Type B pancreatic cell (in vitro differentiated cells): ENCODE measurements at regions not wholly inside any gene's neighbourhood (a gene's known extent, or its start where the extent isn't known, plus 50 kb on each side); places are given as distances from the start of the nearest gene placed in this dataset.

Source experiments
- DNase-seq: peaks from one replicate; pipeline ENCODE4 v3.0.0; 2021; ENCODE audit warnings: mixed read lengths; ENCODE audit not compliant: unreplicated experiment; ENCODE audit errors: extremely low spot score
- H3K27ac Mint-ChIP-seq: 2 replicates; pipeline ENCODE4 v1.8.0; 2021; ENCODE audit warnings: mild to moderate bottlenecking, mixed read lengths
- H3K27me3 Mint-ChIP-seq: 2 replicates; pipeline ENCODE4 v1.8.0; 2021; ENCODE audit warnings: mixed read lengths
- H3K36me3 Mint-ChIP-seq: 2 replicates; pipeline ENCODE4 v1.8.0; 2021; ENCODE audit warnings: mixed read lengths
- H3K4me1 Mint-ChIP-seq: one replicate; pipeline ENCODE4 v1.8.0; 2021; ENCODE audit warnings: mixed read lengths; ENCODE audit not compliant: unreplicated experiment
- H3K4me3 Mint-ChIP-seq: 2 replicates; pipeline ENCODE4 v1.8.0; 2021; ENCODE audit warnings: mild to moderate bottlenecking, mixed read lengths
- H3K9me3 Mint-ChIP-seq: 2 replicates; pipeline ENCODE4 v1.8.0; 2021; ENCODE audit warnings: mixed read lengths
- TF ChIP-seq, protein P1 (sequence below): fragments of 200-600 bp; sonication (generic); conservative IDR thresholded peaks from 2 replicates; pipeline ENCODE4 v1.5.0; 2021; ENCODE audit warnings: antibody characterized with exemption, mild to moderate bottlenecking

DNA sequence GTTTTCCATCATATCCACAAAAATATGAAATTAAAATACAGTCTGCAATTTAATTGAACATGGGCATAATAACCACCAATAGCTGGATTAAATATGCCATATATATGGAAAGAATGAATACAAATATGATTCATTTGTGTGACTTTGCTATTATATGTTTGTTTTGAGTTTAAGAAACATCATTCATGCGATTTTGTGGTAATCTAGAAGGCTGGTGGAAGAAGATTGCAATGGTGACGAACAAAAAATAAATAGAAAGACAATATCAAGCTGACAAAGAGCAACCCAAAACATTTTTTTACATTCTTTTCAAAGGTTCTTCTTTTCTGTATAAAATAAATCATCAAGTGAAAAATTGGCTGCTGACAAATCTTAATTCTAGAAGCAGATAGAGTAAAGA lies 610.0 kb downstream of the MAT2B start:
- TF ChIP-seq, protein P1, sequence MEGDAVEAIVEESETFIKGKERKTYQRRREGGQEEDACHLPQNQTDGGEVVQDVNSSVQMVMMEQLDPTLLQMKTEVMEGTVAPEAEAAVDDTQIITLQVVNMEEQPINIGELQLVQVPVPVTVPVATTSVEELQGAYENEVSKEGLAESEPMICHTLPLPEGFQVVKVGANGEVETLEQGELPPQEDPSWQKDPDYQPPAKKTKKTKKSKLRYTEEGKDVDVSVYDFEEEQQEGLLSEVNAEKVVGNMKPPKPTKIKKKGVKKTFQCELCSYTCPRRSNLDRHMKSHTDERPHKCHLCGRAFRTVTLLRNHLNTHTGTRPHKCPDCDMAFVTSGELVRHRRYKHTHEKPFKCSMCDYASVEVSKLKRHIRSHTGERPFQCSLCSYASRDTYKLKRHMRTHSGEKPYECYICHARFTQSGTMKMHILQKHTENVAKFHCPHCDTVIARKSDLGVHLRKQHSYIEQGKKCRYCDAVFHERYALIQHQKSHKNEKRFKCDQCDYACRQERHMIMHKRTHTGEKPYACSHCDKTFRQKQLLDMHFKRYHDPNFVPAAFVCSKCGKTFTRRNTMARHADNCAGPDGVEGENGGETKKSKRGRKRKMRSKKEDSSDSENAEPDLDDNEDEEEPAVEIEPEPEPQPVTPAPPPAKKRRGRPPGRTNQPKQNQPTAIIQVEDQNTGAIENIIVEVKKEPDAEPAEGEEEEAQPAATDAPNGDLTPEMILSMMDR = no peak
- Mint-ChIP-seq H3K27me3 (no peaks in the 10 kb centered on the region), H3K4me3 (no peak overlapping the region), H3K9me3 (peaks cover 8% of the 10 kb centered on the region), H3K27ac (no peak overlapping the region), H3K36me3 (no peaks in the 10 kb centered on the region), H3K4me1 (peaks cover 12% of the 10 kb centered on the region)
- no peak for DNase-seq

DNA sequence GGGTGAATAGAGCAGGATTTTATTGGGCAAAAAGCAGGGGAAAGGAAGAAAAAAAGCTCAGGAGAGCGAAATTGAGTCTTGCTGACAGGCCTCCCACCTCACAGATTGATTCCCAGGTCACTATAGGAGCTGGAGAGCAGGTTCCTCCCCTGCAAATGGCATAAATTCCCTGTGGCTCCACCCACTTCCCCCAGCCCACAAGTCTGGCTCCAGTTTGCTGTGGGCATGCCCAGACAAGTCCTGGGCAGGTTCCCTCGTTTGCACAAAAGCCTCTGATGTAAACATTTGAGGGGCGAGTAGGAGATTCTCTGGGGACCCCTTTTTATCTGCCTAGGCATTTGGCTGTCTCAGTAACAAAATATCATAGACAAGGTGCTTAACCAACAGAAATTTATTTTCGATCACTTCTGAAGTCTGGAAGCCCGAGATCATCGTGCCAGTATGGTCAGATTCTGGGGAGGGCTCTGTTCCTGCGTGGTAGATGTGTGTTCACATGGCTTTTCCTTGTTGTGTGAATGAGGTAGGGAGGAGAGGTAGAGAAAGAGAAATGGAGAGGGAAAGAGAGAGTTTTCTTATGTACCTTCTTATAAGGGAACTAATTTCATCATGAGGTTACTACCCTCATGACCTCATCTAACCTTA lies 614.5 kb downstream of the MAT2B start:
- TF ChIP-seq, protein P1 = no peak
- Mint-ChIP-seq H3K9me3 (peaks cover 14% of the 10 kb centered on the region), H3K4me1 (peaks cover 12% of the 10 kb centered on the region), H3K4me3 (no peak overlapping the region), H3K27me3 (no peaks in the 10 kb centered on the region), H3K27ac (peak overlapping the region; percentile 94), H3K36me3 (peaks cover 8% of the 10 kb centered on the region)
- DNase-seq = no peak

- Mint-ChIP-seq H3K4me3 (no peak overlapping the region), H3K27me3 (no peaks in the 10 kb centered on the region), H3K36me3 (peaks cover 7% of the 10 kb centered on the region), H3K27ac (no peak overlapping the region), H3K4me1 (no peaks in the 10 kb centered on the region), H3K9me3 (peaks cover 26% of the 10 kb centered on the region)
- no peak for DNase-seq
- TF ChIP-seq, protein P1 = no peak
Measured at GRCh38 chr5:164127527-164127926, 622.1 kb downstream of the MAT2B start.

- no peaks in the 10 kb centered on the region for H3K27me3 Mint-ChIP-seq
- peaks cover 4% of the 10 kb centered on the region for H3K36me3 Mint-ChIP-seq
- peaks cover 22% of the 10 kb centered on the region for H3K9me3 Mint-ChIP-seq
- H3K4me3 Mint-ChIP-seq = no peak overlapping the region
- TF ChIP-seq, protein P1 = no peak
- no peaks in the 10 kb centered on the region for H3K4me1 Mint-ChIP-seq
- H3K27ac Mint-ChIP-seq = no peak overlapping the region
- DNase-seq = no peak
Measured at GRCh38 chr5:164132358-164132757, 626.9 kb downstream of the MAT2B start.

- Mint-ChIP-seq H3K27me3 (no peaks in the 10 kb centered on the region), H3K4me1 (no peaks in the 10 kb centered on the region), H3K27ac (no peak overlapping the region), H3K4me3 (no peak overlapping the region), H3K36me3 (no peaks in the 10 kb centered on the region), H3K9me3 (no peaks in the 10 kb centered on the region)
- no peak for DNase-seq
- TF ChIP-seq, protein P1 = no peak
Measured at GRCh38 chr5:164137095-164137494, 631.7 kb downstream of the MAT2B start.

DNA sequence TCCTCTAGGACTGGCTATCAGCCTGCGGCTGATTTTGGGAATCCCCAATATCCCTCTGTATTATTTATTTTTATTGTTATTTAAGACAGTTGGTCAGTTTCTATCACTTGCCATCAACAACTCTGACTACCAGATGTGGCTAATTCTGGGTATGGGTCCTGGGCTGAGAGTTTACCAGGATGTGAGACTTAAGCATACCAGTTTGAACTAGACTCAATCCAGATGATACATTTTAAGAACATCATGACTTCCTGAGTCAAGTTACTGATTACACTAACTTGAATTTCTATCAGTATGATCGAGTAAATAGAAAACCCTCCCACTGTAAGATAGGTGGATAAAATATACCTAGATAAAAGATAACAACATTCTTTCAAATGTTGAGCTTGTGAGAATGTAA lies 634.0 kb downstream of the MAT2B start:
- Mint-ChIP-seq H3K27ac (no peak overlapping the region), H3K4me3 (no peak overlapping the region), H3K9me3 (no peaks in the 10 kb centered on the region), H3K4me1 (no peaks in the 10 kb centered on the region), H3K36me3 (no peaks in the 10 kb centered on the region), H3K27me3 (no peaks in the 10 kb centered on the region)
- TF ChIP-seq, protein P1 = no peak
- no peak for DNase-seq
